Erythroblast (primary cell): ENCODE measurements at regions not wholly inside any gene's neighbourhood (a gene's known extent, or its start where the extent isn't known, plus 50 kb on each side); places are given as distances from the start of the nearest gene placed in this dataset.

Experiments
- GATA1 ChIP-seq: IDR thresholded peaks from 2 replicates; pipeline ENCODE4 v1.6.1; 2011; ENCODE audit warnings: low read depth, mild to moderate bottlenecking, control low read depth, low read length, moderate library complexity
- POLR2A ChIP-seq: IDR thresholded peaks from 2 replicates; pipeline ENCODE4 v1.6.1; 2011; ENCODE audit warnings: mild to moderate bottlenecking, low read length

- no peak for TF ChIP-seq POLR2A
- no peak for TF ChIP-seq GATA1
Observed at GRCh38 chr4:41844327-41844726, 90.9 kb upstream of the TMEM33 start.
